HG03175 (cell line): ENCODE measurements at regions not wholly inside any gene's neighbourhood (a gene's known extent, or its start where the extent isn't known, plus 50 kb on each side); places are given as distances from the start of the nearest gene placed in this dataset.

Source experiments
- ATAC-seq: cut with Tn5 transposase; IDR thresholded peaks from one replicate; pipeline ENCODE4 v1.9.1; 2021; ENCODE audit warnings: mild to moderate bottlenecking, moderate library complexity; ENCODE audit not compliant: unreplicated experiment

DNA sequence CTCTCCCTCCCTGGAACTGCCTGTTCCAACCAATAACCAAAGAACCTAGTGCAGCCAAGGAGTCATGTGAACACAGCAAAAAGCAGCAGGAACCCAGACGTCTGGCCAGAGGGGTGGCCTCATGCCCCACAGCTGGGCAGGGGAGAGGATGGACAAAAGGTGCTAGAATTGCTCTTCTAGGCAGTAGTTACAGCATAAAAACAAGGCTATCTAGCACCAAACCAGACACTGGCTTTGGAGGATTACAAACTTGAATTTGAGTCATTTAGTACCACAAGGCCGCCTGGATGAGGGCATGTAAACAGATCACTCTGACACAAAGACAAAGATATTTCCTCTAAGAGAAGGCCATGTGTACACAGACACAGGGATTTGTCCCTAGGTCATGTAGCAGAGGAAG, 423.3 kb upstream of the MAF start:
- no peak for ATAC-seq

GRCh38 chr16:80019395-80019794, 418.9 kb upstream of the MAF start:
- no peak for ATAC-seq

GRCh38 chr16:80018466-80018865, 417.9 kb upstream of the MAF start:
- ATAC-seq = no peak

GRCh38 chr16:80016731-80017326, 416.3 kb upstream of the MAF start:
- ATAC-seq = no peak

DNA sequence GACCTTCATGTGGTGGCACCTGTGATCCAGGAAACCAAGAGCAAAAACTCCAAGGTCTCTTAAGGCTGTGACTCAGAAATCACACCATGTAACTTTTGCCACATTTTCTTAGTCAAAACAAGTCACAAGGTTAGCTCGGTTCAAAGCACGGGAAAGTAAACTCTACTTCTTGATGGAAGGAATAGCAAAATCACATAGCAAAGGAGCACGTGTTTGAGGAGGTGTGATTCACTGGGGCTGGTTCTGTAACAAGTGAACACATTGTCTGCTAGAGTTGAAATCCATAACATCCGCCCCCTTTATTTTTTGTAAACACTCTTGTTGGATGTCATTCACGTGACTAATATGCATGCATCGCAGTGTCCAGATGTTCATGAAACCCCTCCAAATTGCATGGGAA, 415.0 kb upstream of the MAF start:
- no peak for ATAC-seq

DNA sequence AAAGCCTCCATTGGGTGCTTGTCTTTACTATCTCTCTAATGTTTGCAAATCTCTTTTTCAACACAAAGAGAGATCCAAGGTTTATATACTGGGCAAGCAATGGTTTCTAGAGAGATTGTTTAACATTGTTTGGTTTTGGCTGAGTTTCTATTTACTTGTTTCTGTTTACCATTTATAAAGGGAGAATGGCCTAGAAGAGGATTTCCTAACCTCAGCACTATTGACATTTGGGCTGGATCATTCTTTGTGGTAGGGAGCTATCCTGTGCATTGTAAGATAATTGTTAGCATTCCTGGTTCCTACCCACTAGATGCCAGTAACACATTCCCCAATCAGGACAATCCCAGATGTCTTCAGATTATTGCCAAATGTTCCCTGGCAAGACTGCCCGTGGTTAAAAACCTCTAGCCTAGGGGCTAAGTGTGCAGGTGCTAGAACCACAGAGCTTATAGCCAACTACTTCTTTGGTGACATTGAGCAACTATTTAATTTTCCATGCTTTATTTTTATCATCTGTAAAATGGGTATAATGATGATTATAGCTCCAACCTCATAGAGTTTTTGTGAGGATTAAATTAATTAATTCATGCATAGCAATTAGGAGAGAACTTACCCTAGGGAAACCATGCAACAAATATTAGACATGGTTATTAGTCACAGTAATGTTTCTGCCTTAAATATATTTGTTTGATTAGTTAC, 413.9 kb upstream of the MAF start:
- ATAC-seq = no peak

DNA sequence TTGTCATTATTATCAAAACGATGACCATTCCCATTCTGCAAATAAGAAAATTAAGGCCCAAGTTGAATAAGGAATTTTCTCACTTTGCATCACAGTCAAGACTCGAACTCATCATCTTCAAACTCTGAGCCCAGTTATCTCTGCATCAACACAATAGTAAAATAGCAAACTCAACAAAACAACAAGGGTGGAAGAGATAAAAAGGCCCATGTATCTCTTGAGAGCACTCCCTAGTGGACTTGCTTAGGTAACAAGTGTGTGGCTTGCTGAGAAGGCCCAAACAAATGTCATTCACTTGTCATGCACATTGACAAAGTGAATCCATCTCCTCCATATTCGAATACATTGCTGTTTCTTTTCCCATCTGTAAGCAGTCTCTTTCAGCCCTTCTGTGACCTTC, 412.0 kb upstream of the MAF start:
- no peak for ATAC-seq

GRCh38 chr16:80009971-80010659, 409.6 kb upstream of the MAF start:
- no peak for ATAC-seq

DNA sequence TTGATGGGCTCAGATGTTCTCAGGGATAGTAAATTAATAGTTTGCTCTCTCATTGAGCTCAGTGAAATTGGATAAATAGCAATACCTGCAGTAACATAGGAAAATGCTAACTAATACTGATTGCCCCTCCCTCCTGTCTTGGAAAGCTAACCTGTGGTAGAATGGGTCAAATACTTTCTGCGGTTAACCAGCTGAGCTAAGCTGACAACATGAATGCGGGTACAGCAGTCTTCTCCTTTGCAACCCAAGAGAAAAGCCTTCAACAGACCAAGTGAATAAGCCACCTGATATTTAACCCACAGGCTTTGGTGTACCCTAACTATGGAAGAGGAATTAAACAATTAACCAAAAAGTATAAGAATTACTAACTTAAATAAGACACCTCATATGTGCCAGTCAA, 408.3 kb upstream of the MAF start:
- ATAC-seq = no peak

DNA sequence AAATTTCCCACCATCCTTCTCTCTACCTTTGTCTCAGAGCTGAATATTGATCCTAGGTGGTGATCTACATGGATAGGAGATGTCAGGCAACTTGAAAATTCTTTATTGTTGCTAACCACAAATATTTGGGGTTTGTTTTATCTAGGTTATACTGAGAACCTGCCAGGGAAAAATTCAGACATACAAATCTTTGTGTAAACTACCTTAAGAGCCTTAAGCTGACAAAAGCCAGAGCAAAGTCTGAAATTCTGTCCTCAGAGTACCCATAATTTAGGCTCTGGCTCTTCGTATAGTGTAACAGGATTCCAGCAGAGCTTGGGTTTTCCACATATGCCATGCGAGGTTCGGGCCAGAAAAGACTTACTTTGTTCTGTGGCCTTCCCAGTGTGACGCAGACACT, 406.7 kb upstream of the MAF start:
- no peak for ATAC-seq

- ATAC-seq = no peak
These were observed 406.0 kb upstream of the MAF start for GRCh38 chr16:80006241-80007215.

- no peak for ATAC-seq
These were observed 403.6 kb upstream of the MAF start for GRCh38 chr16:80004113-80004512.

- ATAC-seq = no peak
These were observed 401.7 kb upstream of the MAF start for GRCh38 chr16:80002261-80002660.

- ATAC-seq = no peak
These were observed 397.6 kb upstream of the MAF start for GRCh38 chr16:79998143-79998542.

- ATAC-seq = no peak
These were observed 396.7 kb upstream of the MAF start for GRCh38 chr16:79997257-79997656.

- no peak for ATAC-seq
These were observed 395.8 kb upstream of the MAF start for GRCh38 chr16:79996321-79996720.

- no peak for ATAC-seq
These were observed 394.8 kb upstream of the MAF start for GRCh38 chr16:79995315-79995714.

- ATAC-seq = no peak
These were observed 393.9 kb upstream of the MAF start for GRCh38 chr16:79994418-79994817.

GRCh38 chr16:79993629-79994209, 393.2 kb upstream of the MAF start:
- no peak for ATAC-seq

GRCh38 chr16:79991969-79992368, 391.4 kb upstream of the MAF start:
- ATAC-seq = no peak

DNA sequence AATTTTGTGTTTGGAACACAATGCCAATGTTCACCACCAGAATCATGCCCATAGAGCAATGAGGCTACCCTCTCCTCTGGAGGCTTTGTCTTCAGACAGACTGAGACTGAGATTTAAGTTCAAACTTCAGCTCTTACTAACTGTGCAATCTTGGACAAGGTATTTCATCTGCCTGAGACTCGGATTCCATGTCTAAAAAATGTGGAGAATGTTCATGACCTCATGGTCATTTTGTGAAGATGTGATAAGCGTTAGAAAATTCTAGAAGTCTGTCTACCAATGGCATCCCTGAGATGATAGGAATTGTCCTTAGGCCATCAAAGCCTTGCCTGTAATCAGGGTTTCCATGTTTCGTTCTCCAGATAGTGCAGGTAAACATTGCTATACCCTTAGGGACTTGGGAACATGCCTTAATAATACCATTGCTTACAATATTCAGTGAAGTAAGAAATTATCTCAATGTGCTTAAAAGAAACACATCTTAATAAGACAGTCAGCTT, 388.2 kb upstream of the MAF start:
- no peak for ATAC-seq
